K562 (cell line): ENCODE measurements at regions not wholly inside any gene's neighbourhood (a gene's known extent, or its start where the extent isn't known, plus 50 kb on each side); places are given as distances from the start of the nearest gene placed in this dataset.

Source experiments
- AFF4 ChIP-seq: sonication (generic); formaldehyde crosslinking; IDR thresholded peaks from 2 replicates; pipeline ENCODE4 v1.8.0; 2023; ENCODE audit warnings: mild to moderate bottlenecking, missing genetic modification reagents
- DEAF1 ChIP-seq: fragments of 450-650 bp; formaldehyde crosslinking; IDR thresholded peaks from 2 replicates; pipeline ENCODE4 v1.4.0; 2020; ENCODE audit warnings: mild to moderate bottlenecking, moderate library complexity
- EP300 ChIP-seq: IDR thresholded peaks from 2 replicates; pipeline ENCODE4 v1.6.1; 2012; ENCODE audit warnings: low read length, improper control_type of control experiment
- ETV6 ChIP-seq, 3 experiments: fragments of 150-350 bp in 1 of 3; sonication (generic) in 1 of 3; formaldehyde crosslinking in 1 of 3; IDR thresholded peaks; 2 replicates each; pipeline versions ENCODE4 v1.6.1 to v1.8.0; 2014 to 2022; ENCODE audit warnings: borderline replicate concordance in 2 of 3, low read depth in 2 of 3, antibody characterized with exemption in 1 of 3, low read length in 1 of 3, mild to moderate bottlenecking in 1 of 3, missing genetic modification reagents in 1 of 3
- HDAC2 ChIP-seq: fragments of 450-650 bp; IDR thresholded peaks from 2 replicates; pipeline ENCODE4 v1.6.1; 2016; ENCODE audit warnings: mild to moderate bottlenecking
- MYC ChIP-seq, 2 experiments: fragments of 250-450 bp in 1 of 2; sonication (Bioruptor Pico) in 1 of 2; IDR thresholded peaks; 2 replicates each; pipeline versions ENCODE4 v1.5.1 to v1.6.1; 2012 to 2021; ENCODE audit warnings: low read depth in 2 of 2, borderline replicate concordance in 1 of 2, improper control_type of control experiment in 1 of 2, low read length in 1 of 2, mild to moderate bottlenecking in 1 of 2, moderate library complexity in 1 of 2
- NFATC3 ChIP-seq: fragments of 450-650 bp; IDR thresholded peaks from 2 replicates; pipeline ENCODE4 v1.6.1; 2017; ENCODE audit warnings: mild to moderate bottlenecking
- POLR2AphosphoS5 ChIP-seq: IDR thresholded peaks from 2 replicates; pipeline ENCODE4 v1.6.1; 2011; ENCODE audit warnings: mild to moderate bottlenecking, low read depth, low read length, moderate library complexity; ENCODE audit not compliant: control insufficient read depth, insufficient read depth
- POU5F1 ChIP-seq: fragments of 150-350 bp; IDR thresholded peaks from 2 replicates; pipeline ENCODE4 v1.6.1; 2014; ENCODE audit warnings: borderline replicate concordance, low read length, low read depth, mild to moderate bottlenecking; ENCODE audit not compliant: partially characterized antibody
- SAFB ChIP-seq: fragments of 200-400 bp; formaldehyde crosslinking; IDR thresholded peaks from 2 replicates; pipeline ENCODE4 v1.6.1; 2017; ENCODE audit warnings: low read depth, low read length, borderline replicate concordance
- SNIP1 ChIP-seq: fragments of 450-650 bp; IDR thresholded peaks from 2 replicates; pipeline ENCODE4 v1.7.1; 2017; ENCODE audit warnings: low read depth, mild to moderate bottlenecking
- TAF9B ChIP-seq: fragments of 450-650 bp; IDR thresholded peaks from 2 replicates; pipeline ENCODE4 v1.6.1; 2018; ENCODE audit warnings: mild to moderate bottlenecking; ENCODE audit not compliant: partially characterized antibody
- TCF15 ChIP-seq: fragments of 250-450 bp; sonication (Bioruptor Pico); IDR thresholded peaks from 2 replicates; pipeline ENCODE4 v1.8.0; 2022; ENCODE audit warnings: moderate library complexity, mild to moderate bottlenecking, inconsistent platforms
- TCF3 ChIP-seq: sonication (generic); formaldehyde crosslinking; IDR thresholded peaks from 2 replicates; pipeline ENCODE4 v1.4.0; 2020; ENCODE audit warnings: mild to moderate bottlenecking, missing genetic modification reagents
- ZNF77 ChIP-seq: fragments of 250-450 bp; sonication (Bioruptor Pico); IDR thresholded peaks from 2 replicates; pipeline ENCODE4 v1.5.0; 2020
- ZNF79 ChIP-seq: fragments of 250-450 bp; sonication (Bioruptor Pico); IDR thresholded peaks from 2 replicates; pipeline ENCODE4 v1.4.0; 2020; ENCODE audit warnings: low read depth, mild to moderate bottlenecking, moderate library complexity

GRCh38 chr3:177483182-177483967 lies 286.1 kb upstream of the TBL1XR1 start (continued):
- peak; percentile 62; the same call in 1 of the 2 replicates for TF ChIP-seq DEAF1 (CRISPR knock-in tag)
- no peak for TF ChIP-seq SNIP1
- TF ChIP-seq AFF4 (CRISPR knock-in tag) = no peak
- TF ChIP-seq ZNF77 = no peak
- peak; percentile 83 for TF ChIP-seq POLR2AphosphoS5
- peak; percentile 93 for TF ChIP-seq EP300
- peak; percentile 63; the same call in 1 of the 2 replicates for TF ChIP-seq MYC (IDR thresholded peaks at IDR 0.05; ENCODE audit: low read depth, low read length)
- no peak for TF ChIP-seq MYC (CRISPR knock-in tag; IDR thresholded peaks at IDR 0.05; ENCODE audit: borderline replicate concordance, low read depth)
- no peak for TF ChIP-seq TAF9B
- TF ChIP-seq TCF3 (CRISPR knock-in tag) = peak; percentile 95
- peak; percentile 87 for TF ChIP-seq NFATC3
- no peak; a peak in 1 of 4 replicates for TF ChIP-seq ETV6 (IDR thresholded peaks at IDR 0.05; ENCODE audit: borderline replicate concordance in 1 of 2, low read depth in 2 of 2, low read length in 1 of 2)
- no peak for TF ChIP-seq ETV6 (CRISPR knock-in tag; IDR thresholded peaks at IDR 0.05; ENCODE audit: borderline replicate concordance)
- no peak for TF ChIP-seq SAFB
- no peak for TF ChIP-seq ZNF79 (CRISPR knock-in tag)
- no peak for TF ChIP-seq POU5F1
- TF ChIP-seq HDAC2 = peak; percentile 87; the same call in 1 of the 2 replicates
- no peak for TF ChIP-seq TCF15 (CRISPR knock-in tag)
